ENCODE measurements at regions not wholly inside any gene's neighbourhood (a gene's known extent, or its start where the extent isn't known, plus 50 kb on each side); places are given as distances from the start of the nearest gene placed in this dataset.

DNA sequence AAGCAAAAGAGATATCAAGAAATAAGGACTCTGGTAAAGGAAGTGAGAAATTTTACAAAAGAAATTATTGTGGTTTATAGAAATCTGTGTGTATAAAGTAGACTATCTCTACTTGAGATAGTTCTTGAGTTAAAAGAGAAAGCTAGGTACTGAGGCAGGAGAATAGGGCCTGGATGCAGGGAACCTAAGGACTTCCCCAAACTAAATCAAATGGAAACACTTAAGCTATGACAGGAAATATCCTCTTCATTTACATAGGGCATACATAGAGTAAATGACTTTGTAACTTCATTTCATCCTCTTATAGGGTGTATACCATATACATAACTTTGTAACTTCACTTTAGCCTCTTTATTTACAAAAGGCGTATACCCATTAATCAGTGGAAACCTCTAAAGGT is 219.2 kb upstream of the RGPD4 start:
- no peaks in the 10 kb centered on the region for H3K4me1 ChIP-seq
- H3K27ac ChIP-seq = no peak overlapping the region
- H3K27me3 ChIP-seq = 0 out of 2 replicates have a peak, but pooled peaks cover 5% of the 10 kb centered on the region
- no peak overlapping the region for H3K4me3 ChIP-seq
- H3K9me3 ChIP-seq (replicated peaks) = no peaks in the 10 kb centered on the region
- no peak for DNase-seq
- no peaks in the 10 kb centered on the region for H3K36me3 ChIP-seq

DNA sequence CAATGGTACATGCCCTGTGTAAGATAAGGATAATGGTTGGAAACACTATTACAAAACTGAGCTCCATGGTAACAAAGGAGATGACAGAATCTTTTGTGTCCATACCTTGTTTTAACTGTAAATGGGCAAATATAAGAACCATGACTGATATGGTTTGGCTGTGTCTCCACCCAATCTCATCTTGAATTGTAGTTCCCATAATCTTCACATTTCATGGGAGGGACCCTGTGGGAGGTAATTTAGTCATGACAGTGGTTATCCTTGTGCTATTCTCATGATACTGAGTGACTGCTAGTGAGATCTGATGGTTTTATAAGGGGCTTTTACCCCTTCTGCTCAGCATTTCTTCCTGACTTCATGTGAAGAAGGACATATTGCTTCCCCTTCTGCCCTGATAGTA is 211.7 kb upstream of the RGPD4 start:
- H3K4me3 ChIP-seq = no peak overlapping the region
- no peaks in the 10 kb centered on the region for H3K36me3 ChIP-seq
- H3K4me1 ChIP-seq = no peaks in the 10 kb centered on the region
- no peak for DNase-seq
- no peak overlapping the region for H3K27ac ChIP-seq
- no peaks in the 10 kb centered on the region for H3K27me3 ChIP-seq
- H3K9me3 ChIP-seq (replicated peaks) = peaks cover 18% of the 10 kb centered on the region; the same call in 1 of the 2 replicates

DNA sequence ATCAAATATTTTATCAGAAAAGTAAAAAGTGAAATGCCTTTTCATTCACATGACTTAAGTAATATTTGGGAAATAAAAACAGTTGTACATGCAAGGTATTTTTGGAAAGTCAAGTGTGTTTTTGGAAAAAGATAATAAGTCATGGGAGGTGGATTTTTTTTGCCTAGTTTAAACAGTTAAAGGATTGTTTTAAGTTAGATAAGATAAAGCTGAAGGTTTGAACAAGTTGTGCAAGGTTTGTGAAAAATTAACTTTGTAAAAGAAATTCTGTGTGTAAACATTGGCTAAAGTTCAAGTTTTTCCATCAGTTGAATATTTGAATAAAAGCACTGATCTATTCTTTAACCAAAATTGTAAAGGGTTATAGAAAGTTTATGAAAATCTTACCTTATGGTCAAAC is 207.9 kb upstream of the RGPD4 start:
- no peak for DNase-seq
- peaks cover 18% of the 10 kb centered on the region; the same call in 1 of the 2 replicates for H3K9me3 ChIP-seq (replicated peaks)
- no peaks in the 10 kb centered on the region for H3K36me3 ChIP-seq
- H3K4me3 ChIP-seq = no peak overlapping the region
- H3K27me3 ChIP-seq = no peaks in the 10 kb centered on the region
- peaks cover 13% of the 10 kb centered on the region; the same call in 1 of the 2 replicates for H3K4me1 ChIP-seq
- no peak overlapping the region for H3K27ac ChIP-seq

DNA sequence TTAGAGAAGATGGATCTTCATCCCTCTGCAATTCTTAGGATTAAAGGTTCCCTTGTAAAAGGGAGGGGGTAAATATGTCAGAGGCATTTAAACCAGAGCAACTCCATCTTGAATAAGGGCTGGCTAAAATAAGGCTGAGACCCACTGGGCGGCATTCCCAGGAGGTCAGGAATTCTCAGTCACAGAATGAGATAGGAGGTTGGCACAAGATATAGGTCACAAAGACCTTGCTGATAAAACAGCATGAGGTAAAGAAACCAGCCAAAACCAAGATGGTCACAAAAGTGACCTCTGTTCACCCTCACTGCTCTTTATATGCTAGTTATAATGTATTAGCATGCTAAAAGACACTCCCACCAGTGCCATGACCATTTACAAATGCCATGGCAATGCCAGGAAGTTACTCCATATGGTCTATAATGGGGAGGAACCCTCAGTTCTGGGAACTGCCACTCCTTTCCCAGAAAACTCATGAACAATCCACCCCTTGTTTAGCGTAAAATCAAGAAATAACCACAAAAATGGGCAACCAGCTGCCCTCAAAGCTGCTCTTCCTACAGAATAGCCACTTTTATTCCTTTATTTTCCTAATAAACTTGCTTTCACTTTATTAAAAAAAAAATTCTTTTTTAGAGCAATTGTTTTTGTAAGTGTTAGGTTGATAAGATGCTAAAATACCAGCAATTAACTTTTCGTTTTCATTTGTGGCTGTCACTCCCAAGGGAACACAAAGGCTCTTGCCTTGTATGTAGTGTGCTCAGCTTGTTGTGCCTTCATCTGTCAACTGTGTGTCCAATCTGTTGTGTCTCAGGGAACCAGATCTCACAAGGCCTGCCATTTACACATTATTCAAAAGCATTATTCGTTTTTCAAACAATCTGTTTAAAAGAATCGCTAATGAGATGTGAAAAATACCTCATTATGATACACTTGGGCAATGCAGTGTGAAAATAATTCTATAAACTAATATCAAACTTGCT is 205.2 kb upstream of the RGPD4 start:
- peak; percentile 4 to 43 for DNase-seq
- Histone ChIP-seq H3K27ac (peak overlapping the region; percentile 19; the same call in 1 of the 2 replicates), H3K4me3 (no peak overlapping the region), H3K27me3 (no peaks in the 10 kb centered on the region), H3K9me3 (replicated peaks) (peaks cover 18% of the 10 kb centered on the region; the same call in 1 of the 2 replicates), H3K36me3 (no peaks in the 10 kb centered on the region), H3K4me1 (peaks cover 13% of the 10 kb centered on the region; the same call in 1 of the 2 replicates)

DNA sequence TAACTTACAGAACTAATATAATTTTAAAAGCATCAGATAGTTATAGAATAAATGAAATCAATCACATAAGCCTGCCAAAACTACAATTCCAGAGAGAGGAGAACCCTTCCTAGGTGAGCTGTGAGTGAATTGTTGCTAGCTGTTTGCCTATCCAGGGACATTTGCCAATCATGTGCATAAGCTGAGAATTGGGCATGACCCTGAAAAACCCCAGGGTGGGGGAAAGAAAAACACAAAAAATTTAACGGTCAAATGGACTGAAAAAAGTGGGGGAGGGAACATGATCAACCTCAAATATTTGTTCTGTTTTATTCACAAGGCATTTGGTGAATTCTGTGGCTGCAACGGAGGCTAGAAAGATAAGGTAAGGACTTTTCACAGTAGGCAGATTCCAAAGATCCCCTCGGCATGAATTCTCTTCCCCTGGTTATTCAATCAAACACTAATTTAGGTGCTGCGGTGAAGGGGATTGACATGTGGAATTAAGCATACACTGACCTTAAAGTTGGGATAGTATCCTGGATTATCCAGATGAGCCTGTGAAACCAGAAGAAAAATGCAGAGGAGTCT is 203.9 kb upstream of the RGPD4 start:
- no peak overlapping the region for H3K4me3 ChIP-seq
- peaks cover 13% of the 10 kb centered on the region; the same call in 1 of the 2 replicates for H3K4me1 ChIP-seq
- H3K9me3 ChIP-seq (replicated peaks) = peaks cover 18% of the 10 kb centered on the region; the same call in 1 of the 2 replicates
- DNase-seq = no peak
- H3K36me3 ChIP-seq = no peaks in the 10 kb centered on the region
- no peak overlapping the region for H3K27ac ChIP-seq
- H3K27me3 ChIP-seq = no peaks in the 10 kb centered on the region

DNA sequence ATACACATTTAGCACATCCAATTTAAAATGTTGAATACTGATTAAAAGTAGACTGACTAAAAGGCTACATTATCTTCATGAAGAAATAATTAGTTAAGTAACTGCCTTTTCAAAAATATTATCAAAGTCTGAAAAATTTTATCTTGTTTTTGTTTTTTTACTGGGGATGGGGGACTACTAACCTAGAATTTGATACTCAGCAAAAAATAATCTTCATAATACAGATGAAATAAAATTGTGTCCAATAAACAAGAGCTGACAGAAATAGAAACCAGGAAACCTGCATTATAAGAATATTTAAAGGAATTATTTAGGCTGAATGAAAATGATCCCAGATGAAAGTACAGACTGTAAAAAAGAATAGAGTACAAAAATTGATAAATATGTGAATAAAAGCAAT is 200.7 kb upstream of the RGPD4 start:
- Histone ChIP-seq H3K27me3 (no peaks in the 10 kb centered on the region), H3K9me3 (replicated peaks) (no peaks in the 10 kb centered on the region), H3K4me1 (peaks cover 9% of the 10 kb centered on the region; the same call in 1 of the 2 replicates), H3K4me3 (no peak overlapping the region), H3K36me3 (no peaks in the 10 kb centered on the region), H3K27ac (no peak overlapping the region)
- no peak for DNase-seq

DNA sequence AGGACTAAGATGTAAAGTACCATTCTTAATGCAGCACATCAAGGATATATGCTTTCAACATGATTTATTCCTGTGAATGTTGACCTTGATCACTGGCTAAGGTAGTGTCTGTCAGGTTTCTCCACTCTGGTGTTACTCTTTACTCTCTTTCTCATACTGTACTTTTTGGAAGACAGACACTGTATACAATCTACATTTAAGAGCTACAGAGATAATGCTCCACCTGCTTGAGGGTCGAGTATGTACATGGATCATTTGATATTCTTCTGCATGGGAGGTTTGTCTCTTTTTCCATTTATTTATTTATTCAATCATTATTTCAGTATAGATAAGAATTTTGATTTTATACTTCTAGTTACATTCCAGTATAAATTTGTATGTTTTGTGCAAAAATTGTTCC is 199.5 kb upstream of the RGPD4 start:
- peak; percentile 8 to 47 for DNase-seq
- no peaks in the 10 kb centered on the region for H3K27me3 ChIP-seq
- H3K4me3 ChIP-seq = no peak overlapping the region

DNA sequence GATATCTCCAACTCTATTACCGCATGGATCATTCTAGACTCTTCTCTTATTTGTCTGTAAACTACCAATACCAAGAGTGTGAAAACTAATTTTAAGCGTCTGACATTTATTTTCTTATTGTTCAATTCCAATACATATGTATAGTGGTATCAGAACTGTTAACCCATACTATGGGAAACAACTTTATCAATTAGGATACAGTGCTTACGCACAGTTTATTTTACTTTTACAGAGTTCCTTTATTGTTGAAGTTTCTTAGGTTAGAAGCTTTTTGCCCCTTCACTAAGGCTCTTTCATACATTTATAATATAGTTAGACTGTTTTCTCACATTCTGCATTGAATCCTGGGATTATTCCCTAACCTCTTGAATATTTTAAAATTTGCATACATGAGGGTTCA is 198.8 kb upstream of the RGPD4 start:
- H3K27ac ChIP-seq = no peak overlapping the region
- no peaks in the 10 kb centered on the region for H3K4me1 ChIP-seq
- H3K36me3 ChIP-seq = no peaks in the 10 kb centered on the region
- no peak for DNase-seq
- H3K9me3 ChIP-seq (replicated peaks) = no peaks in the 10 kb centered on the region
- no peak overlapping the region for H3K4me3 ChIP-seq
- H3K27me3 ChIP-seq = no peaks in the 10 kb centered on the region

More for the DNA sequence above, 199.5 kb upstream of the RGPD4 start:
- no peaks in the 10 kb centered on the region for H3K36me3 ChIP-seq
- H3K4me1 ChIP-seq = no peaks in the 10 kb centered on the region
- H3K9me3 ChIP-seq (replicated peaks) = no peaks in the 10 kb centered on the region
- no peak overlapping the region for H3K27ac ChIP-seq

DNA sequence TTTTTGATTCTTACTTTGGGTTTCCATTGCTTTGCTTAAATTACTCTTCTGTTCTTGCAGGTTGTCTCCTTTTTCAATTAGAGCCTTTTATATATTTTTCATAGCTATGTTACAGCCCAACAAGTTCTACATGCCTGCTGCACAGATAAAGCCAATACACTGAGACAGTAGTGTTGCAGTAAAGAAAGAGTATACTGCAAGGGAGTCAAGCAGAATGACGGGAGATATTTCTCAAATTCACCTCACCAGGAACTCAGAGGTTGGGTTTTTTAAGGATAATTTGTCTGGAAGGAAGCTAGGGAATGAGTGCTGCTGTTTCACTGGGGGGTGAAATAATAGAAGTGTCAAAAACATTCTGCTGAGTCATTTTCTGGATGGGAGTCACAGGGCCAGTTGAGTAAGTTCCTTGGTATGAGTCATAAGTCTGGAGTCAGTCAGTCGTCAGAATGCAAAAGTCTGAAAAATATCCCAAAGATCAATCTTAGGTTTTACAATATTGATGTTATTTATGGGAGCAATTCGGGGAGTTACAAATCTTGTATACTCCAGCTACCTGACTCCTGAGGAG is 193.0 kb upstream of the RGPD4 start:
- no peak overlapping the region for H3K27ac ChIP-seq

DNA sequence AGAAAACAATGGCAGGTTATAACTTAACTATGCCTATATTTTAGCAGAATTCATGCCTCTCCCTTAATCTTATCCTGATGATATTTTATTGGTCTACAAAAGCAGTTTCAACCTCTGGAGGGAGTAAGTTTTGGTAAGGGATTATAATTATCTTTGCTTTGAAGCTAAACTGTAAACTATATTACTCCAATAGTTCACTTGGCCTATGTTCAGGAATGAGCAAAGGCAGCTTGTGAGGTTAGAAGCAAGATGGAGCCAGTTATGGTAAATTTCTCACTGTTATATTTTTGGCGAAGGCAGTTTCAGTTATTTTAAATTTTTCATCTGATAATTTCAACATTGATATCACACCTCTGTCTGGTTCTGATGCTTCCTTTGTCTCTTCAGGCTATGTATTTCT is 192.5 kb upstream of the RGPD4 start:
- DNase-seq = no peak
- H3K27ac ChIP-seq = no peak overlapping the region
- no peaks in the 10 kb centered on the region for H3K9me3 ChIP-seq (replicated peaks)

More for the DNA sequence above, 193.0 kb upstream of the RGPD4 start:
- no peak for DNase-seq
- Histone ChIP-seq H3K4me3 (no peak overlapping the region), H3K9me3 (replicated peaks) (no peaks in the 10 kb centered on the region), H3K27me3 (no peaks in the 10 kb centered on the region), H3K36me3 (no peaks in the 10 kb centered on the region), H3K4me1 (no peaks in the 10 kb centered on the region)

DNA sequence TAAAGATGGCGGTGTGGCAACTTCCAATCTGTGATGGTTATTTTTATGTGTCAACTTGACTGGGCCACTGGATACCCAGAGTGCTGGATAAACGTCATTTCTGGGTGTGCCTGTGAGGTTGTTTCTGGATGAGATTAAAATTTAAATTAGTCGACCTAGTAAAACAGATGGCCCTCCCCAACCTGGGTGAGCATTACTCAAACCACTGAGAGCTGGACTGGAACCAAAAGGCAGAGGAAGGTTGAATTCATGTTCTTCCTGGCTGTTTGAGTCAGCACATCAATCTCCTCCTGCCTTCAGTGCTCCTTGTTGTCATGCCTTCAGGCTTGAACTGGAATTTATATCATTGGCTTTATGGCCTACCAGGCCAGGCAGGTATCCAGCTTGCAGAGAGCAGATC is 190.8 kb upstream of the RGPD4 start:
- no peak for DNase-seq
- H3K4me1 ChIP-seq = no peaks in the 10 kb centered on the region

More for the DNA sequence above, 192.5 kb upstream of the RGPD4 start:
- no peaks in the 10 kb centered on the region for H3K4me1 ChIP-seq
- H3K36me3 ChIP-seq = no peaks in the 10 kb centered on the region
- no peaks in the 10 kb centered on the region for H3K27me3 ChIP-seq
- no peak overlapping the region for H3K4me3 ChIP-seq

DNA sequence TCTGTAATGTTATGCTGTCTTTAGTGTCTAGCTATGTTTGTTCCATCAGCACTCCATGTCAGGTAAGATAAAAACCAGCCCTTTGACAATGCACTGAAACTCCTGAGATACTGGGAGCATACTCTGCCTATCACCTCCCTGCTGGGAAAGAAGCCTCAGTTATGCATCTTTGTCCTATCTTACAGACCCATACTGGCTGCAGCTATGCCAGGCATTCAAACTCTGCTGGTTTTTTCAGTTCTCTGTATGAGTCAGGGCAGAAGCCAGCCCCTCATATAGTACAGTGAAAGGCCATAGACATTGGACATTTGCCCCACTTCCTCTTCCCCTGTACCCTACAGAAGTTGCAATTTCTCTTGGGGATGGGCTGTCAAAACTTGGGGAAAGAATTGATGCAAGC is 181.1 kb upstream of the RGPD4 start:
- Histone ChIP-seq H3K4me3 (no peak overlapping the region), H3K36me3 (no peaks in the 10 kb centered on the region; the same call in 1 of the 2 replicates), H3K4me1 (no peaks in the 10 kb centered on the region), H3K27ac (no peak overlapping the region), H3K9me3 (replicated peaks) (0 out of 2 replicates have a peak, but pooled peaks cover 3% of the 10 kb centered on the region), H3K27me3 (no peaks in the 10 kb centered on the region)
- no peak for DNase-seq

More for the DNA sequence above, 190.8 kb upstream of the RGPD4 start:
- no peaks in the 10 kb centered on the region for H3K36me3 ChIP-seq
- no peak overlapping the region for H3K27ac ChIP-seq
- H3K9me3 ChIP-seq (replicated peaks) = no peaks in the 10 kb centered on the region
- no peak overlapping the region for H3K4me3 ChIP-seq
- H3K27me3 ChIP-seq = no peaks in the 10 kb centered on the region

DNA sequence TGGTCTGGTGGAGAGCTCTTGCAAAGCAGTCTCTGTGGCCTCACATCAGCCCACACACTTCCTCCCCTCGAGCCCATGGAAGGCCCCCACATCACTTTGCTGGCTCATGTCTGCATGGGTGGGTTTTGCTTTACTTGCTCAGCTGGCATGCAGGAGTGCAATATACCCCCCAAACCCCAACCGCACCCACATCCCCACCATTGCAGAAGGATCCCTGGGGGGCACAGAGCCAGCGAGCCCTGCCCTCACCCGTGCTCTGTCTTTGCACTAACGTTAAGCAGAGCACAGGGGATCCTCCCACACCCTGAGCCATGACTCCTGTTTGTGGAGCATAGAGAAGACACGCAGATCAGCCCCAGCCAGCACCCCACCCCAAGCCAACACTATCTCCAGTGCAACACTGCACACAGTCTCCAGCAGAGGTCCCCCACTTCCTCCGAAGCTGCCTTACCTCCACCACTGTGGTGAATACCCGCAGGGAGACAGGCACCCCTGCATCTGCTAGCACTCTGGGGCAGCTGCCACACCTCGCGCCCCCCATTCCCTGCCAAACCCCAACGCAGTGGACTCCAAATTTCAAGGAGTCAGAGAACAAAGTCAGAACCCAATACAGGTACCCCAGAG is 177.8 kb upstream of the RGPD4 start:
- Histone ChIP-seq H3K4me3 (no peak overlapping the region), H3K27me3 (no peaks in the 10 kb centered on the region), H3K36me3 (no peaks in the 10 kb centered on the region; the same call in 1 of the 2 replicates), H3K4me1 (no peaks in the 10 kb centered on the region), H3K27ac (no peak overlapping the region), H3K9me3 (replicated peaks) (0 out of 2 replicates have a peak, but pooled peaks cover 3% of the 10 kb centered on the region)
- DNase-seq = peak in 1 of 2 experiments; percentile 17

DNA sequence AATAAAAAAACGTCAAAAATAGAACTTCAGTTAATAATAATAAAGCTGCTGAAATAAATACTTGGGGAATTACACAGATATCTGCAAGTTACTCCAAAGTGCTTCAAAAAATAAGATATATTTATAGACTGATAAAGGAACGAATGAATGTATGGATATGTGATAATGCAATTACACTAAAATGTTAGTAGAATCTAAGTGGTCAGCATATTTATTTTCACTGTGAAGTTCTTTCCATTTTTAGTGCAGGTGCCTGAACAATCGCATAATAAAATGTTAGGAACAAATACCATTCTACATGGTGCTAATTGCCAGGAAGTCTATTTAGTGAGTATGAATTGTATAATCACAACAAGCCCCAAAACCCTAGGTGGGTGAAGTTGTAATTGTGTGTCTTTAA is 169.6 kb upstream of the RGPD4 start:
- Histone ChIP-seq H3K4me3 (no peak overlapping the region), H3K27me3 (no peaks in the 10 kb centered on the region), H3K27ac (no peak overlapping the region), H3K36me3 (no peaks in the 10 kb centered on the region), H3K9me3 (replicated peaks) (no peaks in the 10 kb centered on the region), H3K4me1 (no peaks in the 10 kb centered on the region)
- no peak for DNase-seq
